ENCODE measurements at regions not wholly inside any gene's neighbourhood (a gene's known extent, or its start where the extent isn't known, plus 50 kb on each side); places are given as distances from the start of the nearest gene placed in this dataset.
"Not testable (repeated sequence)": the region's sequence is repeated elsewhere in the genome, so short reads cannot be mapped to it uniquely, and the experiment has no call there.

GRCh38 chr7:106447318-106447847, 162.6 kb upstream of the NAMPT start:
- H3K9me3 ChIP-seq (ENCODE audit: control insufficient read depth in 2 of 2, insufficient read depth in 1 of 2, low read depth in 1 of 2, low read length in 1 of 2): peaks cover 0 to 9% of the 10 kb centered on the region in 2 donors
- H3K4me3 ChIP-seq (ENCODE audit: low read depth in 1 of 3, low read length in 3 of 3): no peak overlapping the region
- FAIRE-seq (no peak), DNase-seq (no peak)
- no peaks in the 10 kb centered on the region for H3K36me3 ChIP-seq (ENCODE audit: control insufficient read depth in 3 of 3, insufficient read depth in 2 of 3, low read depth in 1 of 3, low read length in 3 of 3)
- WGBS, 3 donors: 93 to 98% (median 94%) methylated on average over 3 of the region's 3 CpGs
- H3K4me1 ChIP-seq (ENCODE audit: control insufficient read depth in 3 of 3, insufficient read depth in 2 of 3, low read depth in 1 of 3, low read length in 2 of 3): no peaks in the 10 kb centered on the region
- H3K27me3 ChIP-seq (ENCODE audit: control insufficient read depth in 3 of 3, insufficient read depth in 3 of 3, low read length in 3 of 3): no peaks in the 10 kb centered on the region
- no peak overlapping the region for H3K27ac ChIP-seq (ENCODE audit: low read depth in 1 of 3, low read length in 2 of 3)

- H3K27ac ChIP-seq (ENCODE audit: low read depth in 1 of 3, low read length in 2 of 3); H3K9me3 ChIP-seq (ENCODE audit: control insufficient read depth in 2 of 2, insufficient read depth in 1 of 2, low read depth in 1 of 2, low read length in 1 of 2); FAIRE-seq; H3K27me3 ChIP-seq (ENCODE audit: control insufficient read depth in 3 of 3, insufficient read depth in 3 of 3, low read length in 3 of 3); H3K36me3 ChIP-seq (ENCODE audit: control insufficient read depth in 3 of 3, insufficient read depth in 2 of 3, low read depth in 1 of 3, low read length in 3 of 3); H3K4me3 ChIP-seq (ENCODE audit: low read depth in 1 of 3, low read length in 3 of 3); DNase-seq; H3K4me1 ChIP-seq (ENCODE audit: control insufficient read depth in 3 of 3, insufficient read depth in 2 of 3, low read depth in 1 of 3, low read length in 2 of 3): not testable (repeated sequence)
Observed at GRCh38 chr7:106445366-106445765, 160.6 kb upstream of the NAMPT start.

DNA sequence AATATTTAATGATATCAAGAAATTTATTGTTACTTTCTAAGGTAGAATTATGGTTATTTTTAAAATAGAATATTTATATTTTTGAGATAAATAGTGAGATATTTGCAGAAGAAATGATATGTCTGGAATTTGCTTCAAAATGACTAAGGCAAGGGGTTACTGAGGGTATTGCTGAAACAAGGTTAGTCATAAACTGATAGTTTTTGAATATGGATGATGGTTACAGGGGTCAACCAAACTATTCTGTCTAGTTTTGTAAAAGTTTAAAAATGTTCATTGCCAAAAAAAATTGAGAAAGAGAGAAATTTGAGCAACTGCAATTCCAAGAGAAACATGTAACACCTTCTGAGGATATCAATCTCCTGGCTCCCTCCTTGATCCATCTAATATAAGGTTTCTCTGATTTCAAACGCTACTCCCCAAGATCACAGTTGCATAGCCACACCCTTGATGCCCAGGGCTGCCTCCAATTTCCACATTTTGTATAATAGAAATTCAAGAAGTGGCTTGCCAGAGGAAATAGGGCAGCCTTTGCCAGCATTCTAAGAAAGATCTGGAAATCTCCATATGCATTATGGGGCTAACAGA, 159.4 kb upstream of the NAMPT start:
- H3K36me3 ChIP-seq (ENCODE audit: control insufficient read depth in 3 of 3, insufficient read depth in 2 of 3, low read depth in 1 of 3, low read length in 3 of 3): no peaks in the 10 kb centered on the region
- 71 to 88% (median 74%) methylated on average over 1 of the region's 1 CpG for WGBS, 3 donors
- H3K27ac ChIP-seq (ENCODE audit: low read depth in 1 of 3, low read length in 2 of 3): no peak overlapping the region
- H3K27me3 ChIP-seq (ENCODE audit: control insufficient read depth in 3 of 3, insufficient read depth in 3 of 3, low read length in 3 of 3): no peaks in the 10 kb centered on the region
- H3K9me3 ChIP-seq (ENCODE audit: control insufficient read depth in 2 of 2, insufficient read depth in 1 of 2, low read depth in 1 of 2, low read length in 1 of 2): peaks cover 0 to 1% of the 10 kb centered on the region in 2 donors
- no peak for DNase-seq
- H3K4me1 ChIP-seq (ENCODE audit: control insufficient read depth in 3 of 3, insufficient read depth in 2 of 3, low read depth in 1 of 3, low read length in 2 of 3): no peaks in the 10 kb centered on the region
- no peak overlapping the region for H3K4me3 ChIP-seq (ENCODE audit: low read depth in 1 of 3, low read length in 3 of 3)
- no peak for FAIRE-seq

GRCh38 chr7:106443156-106443555, 158.4 kb upstream of the NAMPT start:
- no peak for DNase-seq
- no peaks in the 10 kb centered on the region for H3K36me3 ChIP-seq (ENCODE audit: control insufficient read depth in 3 of 3, insufficient read depth in 2 of 3, low read depth in 1 of 3, low read length in 3 of 3)
- no peak for FAIRE-seq
- no peaks in the 10 kb centered on the region for H3K27me3 ChIP-seq (ENCODE audit: control insufficient read depth in 3 of 3, insufficient read depth in 3 of 3, low read length in 3 of 3)
- no peak overlapping the region for H3K4me3 ChIP-seq (ENCODE audit: low read depth in 1 of 3, low read length in 3 of 3)
- H3K9me3 ChIP-seq (ENCODE audit: control insufficient read depth in 2 of 2, insufficient read depth in 1 of 2, low read depth in 1 of 2, low read length in 1 of 2): no peaks in the 10 kb centered on the region
- H3K27ac ChIP-seq (ENCODE audit: low read depth in 1 of 3, low read length in 2 of 3): no peak overlapping the region
- H3K4me1 ChIP-seq (ENCODE audit: control insufficient read depth in 3 of 3, insufficient read depth in 2 of 3, low read depth in 1 of 3, low read length in 2 of 3): no peaks in the 10 kb centered on the region
- 81 to 87% (median 82%) methylated on average over 4 of the region's 4 CpGs for WGBS, 3 donors

- Histone ChIP-seq H3K9me3 (ENCODE audit: control insufficient read depth in 2 of 2, insufficient read depth in 1 of 2, low read depth in 1 of 2, low read length in 1 of 2) (no peaks in the 10 kb centered on the region), H3K4me1 (ENCODE audit: control insufficient read depth in 3 of 3, insufficient read depth in 2 of 3, low read depth in 1 of 3, low read length in 2 of 3) (no peaks in the 10 kb centered on the region), H3K4me3 (ENCODE audit: low read depth in 1 of 3, low read length in 3 of 3) (no peak overlapping the region), H3K27me3 (ENCODE audit: control insufficient read depth in 3 of 3, insufficient read depth in 3 of 3, low read length in 3 of 3) (no peaks in the 10 kb centered on the region), H3K27ac (ENCODE audit: low read depth in 1 of 3, low read length in 2 of 3) (no peak overlapping the region), H3K36me3 (ENCODE audit: control insufficient read depth in 3 of 3, insufficient read depth in 2 of 3, low read depth in 1 of 3, low read length in 3 of 3) (no peaks in the 10 kb centered on the region)
- no peak for DNase-seq
- 78 to 85% (median 83%) methylated on average over 1 of the region's 1 CpG for WGBS, 3 donors
- FAIRE-seq: no peak
Observed at GRCh38 chr7:106442476-106442875, 157.7 kb upstream of the NAMPT start.

- not testable (repeated sequence) for H3K27me3 ChIP-seq (ENCODE audit: control insufficient read depth in 3 of 3, insufficient read depth in 3 of 3, low read length in 3 of 3); H3K4me3 ChIP-seq (ENCODE audit: low read depth in 1 of 3, low read length in 3 of 3); H3K36me3 ChIP-seq (ENCODE audit: control insufficient read depth in 3 of 3, insufficient read depth in 2 of 3, low read depth in 1 of 3, low read length in 3 of 3); H3K4me1 ChIP-seq (ENCODE audit: control insufficient read depth in 3 of 3, insufficient read depth in 2 of 3, low read depth in 1 of 3, low read length in 2 of 3); H3K9me3 ChIP-seq (ENCODE audit: control insufficient read depth in 2 of 2, insufficient read depth in 1 of 2, low read depth in 1 of 2, low read length in 1 of 2); DNase-seq; H3K27ac ChIP-seq (ENCODE audit: low read depth in 1 of 3, low read length in 2 of 3); FAIRE-seq
- WGBS, 3 donors: 84 to 91% (median 90%) methylated on average over 2 of the region's 2 CpGs
Observed at GRCh38 chr7:106441343-106441742, 156.6 kb upstream of the NAMPT start.

GRCh38 chr7:106436933-106437332, 152.2 kb upstream of the NAMPT start:
- not testable (repeated sequence) for H3K4me1 ChIP-seq (ENCODE audit: control insufficient read depth in 3 of 3, insufficient read depth in 2 of 3, low read depth in 1 of 3, low read length in 2 of 3); FAIRE-seq; H3K9me3 ChIP-seq (ENCODE audit: control insufficient read depth in 2 of 2, insufficient read depth in 1 of 2, low read depth in 1 of 2, low read length in 1 of 2); H3K4me3 ChIP-seq (ENCODE audit: low read depth in 1 of 3, low read length in 3 of 3); DNase-seq; H3K27ac ChIP-seq (ENCODE audit: low read depth in 1 of 3, low read length in 2 of 3); H3K36me3 ChIP-seq (ENCODE audit: control insufficient read depth in 3 of 3, insufficient read depth in 2 of 3, low read depth in 1 of 3, low read length in 3 of 3); H3K27me3 ChIP-seq (ENCODE audit: control insufficient read depth in 3 of 3, insufficient read depth in 3 of 3, low read length in 3 of 3)
- 60 to 79% (median 64%) methylated on average over 2 of the region's 2 CpGs for WGBS, 3 donors

- Histone ChIP-seq H3K36me3 (ENCODE audit: control insufficient read depth in 3 of 3, insufficient read depth in 2 of 3, low read depth in 1 of 3, low read length in 3 of 3) (no peaks in the 10 kb centered on the region), H3K4me3 (ENCODE audit: low read depth in 1 of 3, low read length in 3 of 3) (no peak overlapping the region), H3K27me3 (ENCODE audit: control insufficient read depth in 3 of 3, insufficient read depth in 3 of 3, low read length in 3 of 3) (no peaks in the 10 kb centered on the region), H3K9me3 (ENCODE audit: control insufficient read depth in 2 of 2, insufficient read depth in 1 of 2, low read depth in 1 of 2, low read length in 1 of 2) (peaks cover 0 to 3% of the 10 kb centered on the region in 2 donors), H3K4me1 (ENCODE audit: control insufficient read depth in 3 of 3, insufficient read depth in 2 of 3, low read depth in 1 of 3, low read length in 2 of 3) (no peaks in the 10 kb centered on the region), H3K27ac (ENCODE audit: low read depth in 1 of 3, low read length in 2 of 3) (no peak overlapping the region)
- DNase-seq (no peak), FAIRE-seq (no peak)
- WGBS, 3 donors: 65 to 73% (median 70%) methylated on average over 2 of the region's 2 CpGs
Observed at GRCh38 chr7:106433377-106433776, 148.6 kb upstream of the NAMPT start.
